Nephron (organoid): ENCODE measurements at regions not wholly inside any gene's neighbourhood (a gene's known extent, or its start where the extent isn't known, plus 50 kb on each side); places are given as distances from the start of the nearest gene placed in this dataset.

Experiments used
- H3K27ac Mint-ChIP-seq, 3 experiments: 2 replicates each; pipeline ENCODE4 v1.8.0; 2020; ENCODE audit warnings: mixed read lengths in 3 of 3, mild to moderate bottlenecking in 2 of 3, moderate library complexity in 1 of 3
- H3K27me3 Mint-ChIP-seq: 2 replicates; pipeline ENCODE4 v1.8.0; 2021; ENCODE audit warnings: low read depth, mild to moderate bottlenecking, moderate library complexity, mixed read lengths
- H3K36me3 Mint-ChIP-seq: 2 replicates; pipeline ENCODE4 v1.8.0; 2020; ENCODE audit warnings: low read depth, mixed read lengths
- H3K4me1 Mint-ChIP-seq: 2 replicates; pipeline ENCODE4 v1.8.0; 2020; ENCODE audit warnings: mixed read lengths
- H3K4me3 Mint-ChIP-seq, 3 experiments: 2 replicates each; pipeline ENCODE4 v1.8.0; 2020; ENCODE audit warnings: mild to moderate bottlenecking in 3 of 3, mixed read lengths in 3 of 3, moderate library complexity in 2 of 3
- H3K9me3 Mint-ChIP-seq: 2 replicates; pipeline ENCODE4 v1.8.0; 2020; ENCODE audit warnings: mixed read lengths
- TF ChIP-seq, protein P1 (sequence below), 3 experiments: fragments of 200-600 bp; sonication (generic); IDR thresholded peaks; one replicate each; pipeline ENCODE4 v1.5.0; 2021; ENCODE audit warnings: antibody characterized with exemption in 3 of 3; ENCODE audit not compliant: unreplicated experiment in 3 of 3

DNA sequence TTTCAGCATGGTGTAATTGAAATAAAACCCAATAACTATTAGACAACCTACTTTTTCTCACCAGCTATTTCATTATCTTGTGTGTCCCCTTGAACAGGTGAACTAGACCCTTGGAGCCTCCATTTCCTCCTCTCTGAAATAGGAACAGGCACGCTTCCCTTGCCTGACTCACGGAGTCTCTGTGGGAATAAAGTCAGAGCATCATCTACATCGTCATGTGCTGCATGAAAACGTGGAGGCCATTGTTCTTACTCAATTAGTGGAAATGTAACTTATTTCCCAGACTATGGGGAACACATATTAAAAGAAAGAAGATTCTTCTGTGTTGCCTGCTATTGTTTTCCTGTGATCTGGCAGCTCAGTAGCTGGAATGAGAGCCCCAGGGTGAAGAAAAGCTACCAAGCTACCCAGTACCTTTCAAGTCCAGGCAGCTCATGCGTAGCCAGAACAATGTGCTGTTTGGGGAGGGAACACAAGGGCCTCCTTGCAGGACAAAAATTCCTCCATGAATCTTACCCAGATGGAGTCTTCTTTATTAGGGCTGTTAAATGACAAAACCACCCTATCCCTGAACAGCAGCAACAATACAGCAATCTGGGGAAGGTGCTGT is 59.8 kb downstream of the SOX11 start:
- peaks cover 10% of the 10 kb centered on the region for H3K4me1 Mint-ChIP-seq
- TF ChIP-seq, protein P1, sequence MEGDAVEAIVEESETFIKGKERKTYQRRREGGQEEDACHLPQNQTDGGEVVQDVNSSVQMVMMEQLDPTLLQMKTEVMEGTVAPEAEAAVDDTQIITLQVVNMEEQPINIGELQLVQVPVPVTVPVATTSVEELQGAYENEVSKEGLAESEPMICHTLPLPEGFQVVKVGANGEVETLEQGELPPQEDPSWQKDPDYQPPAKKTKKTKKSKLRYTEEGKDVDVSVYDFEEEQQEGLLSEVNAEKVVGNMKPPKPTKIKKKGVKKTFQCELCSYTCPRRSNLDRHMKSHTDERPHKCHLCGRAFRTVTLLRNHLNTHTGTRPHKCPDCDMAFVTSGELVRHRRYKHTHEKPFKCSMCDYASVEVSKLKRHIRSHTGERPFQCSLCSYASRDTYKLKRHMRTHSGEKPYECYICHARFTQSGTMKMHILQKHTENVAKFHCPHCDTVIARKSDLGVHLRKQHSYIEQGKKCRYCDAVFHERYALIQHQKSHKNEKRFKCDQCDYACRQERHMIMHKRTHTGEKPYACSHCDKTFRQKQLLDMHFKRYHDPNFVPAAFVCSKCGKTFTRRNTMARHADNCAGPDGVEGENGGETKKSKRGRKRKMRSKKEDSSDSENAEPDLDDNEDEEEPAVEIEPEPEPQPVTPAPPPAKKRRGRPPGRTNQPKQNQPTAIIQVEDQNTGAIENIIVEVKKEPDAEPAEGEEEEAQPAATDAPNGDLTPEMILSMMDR (IDR thresholded peaks at IDR 0.05; ENCODE audit: unreplicated experiment in 3 of 3): no peak
- no peaks in the 10 kb centered on the region for H3K9me3 Mint-ChIP-seq
- no peaks in the 10 kb centered on the region for H3K36me3 Mint-ChIP-seq
- H3K27ac Mint-ChIP-seq: no peak overlapping the region
- peaks cover 39% of the 10 kb centered on the region for H3K27me3 Mint-ChIP-seq
- H3K4me3 Mint-ChIP-seq: no peak overlapping the region

DNA sequence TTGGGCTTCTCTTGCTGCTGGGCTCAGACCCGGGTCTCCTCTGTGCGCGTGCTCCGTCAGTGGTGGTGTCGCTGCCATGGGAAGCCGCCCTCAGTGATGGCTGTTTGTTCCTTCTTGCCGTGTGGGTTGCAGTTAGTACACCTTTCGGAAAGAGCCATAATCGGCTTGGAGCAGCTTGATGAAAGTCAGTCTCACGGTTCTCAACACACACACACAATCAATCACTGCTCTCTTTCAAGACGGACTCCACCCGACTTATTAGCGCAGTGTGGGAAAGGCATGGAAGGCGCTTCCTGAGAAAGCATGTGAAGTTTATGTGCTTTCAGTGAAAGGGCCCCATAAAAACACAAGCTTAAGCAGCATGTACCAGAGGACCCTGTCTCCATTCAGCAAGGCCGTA is 64.1 kb downstream of the SOX11 start:
- peaks cover 40% of the 10 kb centered on the region for H3K27me3 Mint-ChIP-seq
- TF ChIP-seq, protein P1 (IDR thresholded peaks at IDR 0.05; ENCODE audit: unreplicated experiment in 3 of 3): no peak

DNA sequence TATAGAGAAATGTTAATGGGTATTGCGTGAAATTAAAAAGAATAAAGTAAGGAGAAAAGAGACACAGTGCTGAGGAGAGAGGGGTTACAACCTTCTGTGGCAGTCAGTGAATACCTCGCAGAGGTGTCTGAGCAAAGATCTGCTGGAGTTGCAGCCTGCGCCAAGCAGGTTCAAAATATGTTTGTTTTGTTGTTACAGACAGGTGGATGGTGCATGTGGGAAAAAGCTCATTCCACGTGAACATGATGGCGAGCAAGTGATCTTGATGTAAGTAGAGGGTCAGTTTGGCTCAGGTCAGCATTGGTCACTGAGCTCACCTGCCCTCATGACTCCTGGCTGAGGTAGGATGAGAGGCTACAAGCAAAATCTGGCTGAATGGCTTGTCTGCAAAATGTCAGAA is 66.2 kb downstream of the SOX11 start:
- Mint-ChIP-seq H3K4me1 (peaks cover 16% of the 10 kb centered on the region), H3K36me3 (no peaks in the 10 kb centered on the region), H3K27me3 (peaks cover 42% of the 10 kb centered on the region), H3K27ac (no peak overlapping the region), H3K4me3 (no peak overlapping the region), H3K9me3 (no peaks in the 10 kb centered on the region)
- TF ChIP-seq, protein P1 (IDR thresholded peaks at IDR 0.05; ENCODE audit: unreplicated experiment in 3 of 3): no peak

More for the DNA sequence above, 64.1 kb downstream of the SOX11 start:
- Mint-ChIP-seq H3K4me1 (peaks cover 16% of the 10 kb centered on the region), H3K36me3 (no peaks in the 10 kb centered on the region), H3K9me3 (no peaks in the 10 kb centered on the region), H3K27ac (peak overlapping the region; percentile 5 to 82 (median 45)), H3K4me3 (peak overlapping the region in 2 of 3 experiments; percentile 19 to 48)

DNA sequence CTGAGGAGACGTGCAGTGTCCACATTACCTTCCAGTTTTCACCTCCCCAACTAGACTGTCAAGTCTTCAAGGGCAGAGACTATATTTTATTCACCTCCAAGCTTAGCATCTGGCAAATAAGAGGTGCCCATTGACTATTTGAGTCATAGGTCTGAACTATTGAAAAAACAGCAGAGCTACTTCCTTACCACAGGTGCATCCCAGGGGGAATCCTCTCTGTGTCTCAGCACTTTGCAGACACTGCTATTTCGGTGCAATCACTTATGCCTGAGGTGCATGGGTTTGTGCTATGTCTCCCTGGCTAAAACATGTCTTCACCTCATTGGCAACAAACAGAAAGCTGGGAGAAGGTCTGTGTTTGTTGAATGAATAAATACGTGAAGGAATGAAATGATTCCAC is 67.8 kb downstream of the SOX11 start:
- Mint-ChIP-seq H3K27me3 (peaks cover 31% of the 10 kb centered on the region), H3K27ac (no peak overlapping the region), H3K4me3 (no peak overlapping the region), H3K4me1 (peaks cover 28% of the 10 kb centered on the region), H3K9me3 (no peaks in the 10 kb centered on the region), H3K36me3 (no peaks in the 10 kb centered on the region)
- TF ChIP-seq, protein P1 (IDR thresholded peaks at IDR 0.05; ENCODE audit: unreplicated experiment in 3 of 3): no peak

DNA sequence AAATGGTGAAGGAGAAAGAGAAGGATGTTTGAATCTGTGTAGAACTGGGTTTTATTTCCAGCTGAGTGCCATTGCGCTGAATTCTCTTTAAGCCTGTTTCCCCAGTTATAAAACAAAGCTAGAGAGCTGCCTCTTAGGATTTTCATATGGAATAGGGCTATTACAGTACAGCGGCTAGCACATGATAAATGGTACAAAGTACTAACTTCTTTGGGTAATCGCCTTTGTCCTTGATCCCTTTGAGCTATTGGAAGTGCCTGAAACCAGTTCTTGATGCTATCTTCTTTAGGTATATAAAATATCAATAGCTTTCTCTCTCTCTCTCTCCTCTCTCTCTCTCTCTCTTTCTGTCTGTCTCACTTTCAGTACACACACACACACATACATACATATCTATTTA is 71.3 kb downstream of the SOX11 start:
- H3K4me3 Mint-ChIP-seq: no peak overlapping the region

More for the DNA sequence above, 71.3 kb downstream of the SOX11 start:
- Mint-ChIP-seq H3K27me3 (peaks cover 20% of the 10 kb centered on the region), H3K9me3 (no peaks in the 10 kb centered on the region), H3K4me1 (peaks cover 44% of the 10 kb centered on the region), H3K27ac (no peak overlapping the region), H3K36me3 (no peaks in the 10 kb centered on the region)
- TF ChIP-seq, protein P1 (IDR thresholded peaks at IDR 0.05; ENCODE audit: unreplicated experiment in 3 of 3): no peak
